Mucosa of descending colon (tissue), 3 donors: ENCODE measurements at regions not wholly inside any gene's neighbourhood (a gene's known extent, or its start where the extent isn't known, plus 50 kb on each side); places are given as distances from the start of the nearest gene placed in this dataset.
"Not testable (repeated sequence)": the region's sequence is repeated elsewhere in the genome, so short reads cannot be mapped to it uniquely, and the experiment has no call there.

Source experiments
- ATAC-seq: fragments of 200-7000 bp; cut with Tn5 transposase; one replicate; pipeline ENCODE4 v1.9.1; 2020; ENCODE audit warnings: mild to moderate bottlenecking, moderate library complexity
- DNase-seq, 3 donors: peaks; one replicate each; pipeline ENCODE4 v3.0.0-alpha.2; 2020
- H3K36me3 ChIP-seq: fragments of 200-600 bp; one replicate; pipeline ENCODE4 v1.8.0; 2021; ENCODE audit warnings: low read depth, mild to moderate bottlenecking
- H3K4me1 ChIP-seq: fragments of 200-600 bp; one replicate; pipeline ENCODE4 v1.8.0; 2021; ENCODE audit warnings: low read depth, mild to moderate bottlenecking
- H3K4me3 ChIP-seq: fragments of 200-600 bp; one replicate; pipeline ENCODE4 v1.8.0; 2021; ENCODE audit warnings: mild to moderate bottlenecking
- H3K9me3 ChIP-seq: fragments of 200-600 bp; one replicate; pipeline ENCODE4 v1.8.0; 2021; ENCODE audit warnings: mild to moderate bottlenecking
- intact Hi-C, 2 donors: fragments of 100-400 bp; cut with DNase I in 1 of 2; cut with micrococcal nuclease in 1 of 2; formaldehyde crosslinking; loops; one replicate each; pipeline versions ENCODE4 v1.11.0 to v1.11.1; 2022; cut with DNase I, micrococcal nuclease
- TF ChIP-seq, protein P1 (sequence below): fragments of 200-600 bp; IDR thresholded peaks from one replicate; pipeline ENCODE4 v1.8.0; 2022; ENCODE audit warnings: antibody characterized with exemption, mild to moderate bottlenecking
- donor health status: DM: no; HTN: no; CAD: no; lungs with moderate emphysema.
- donor health status: DM: no; HTN: no; CAD: no.
- donor health status: DM: no; HTN: yes; CAD: no.

DNA sequence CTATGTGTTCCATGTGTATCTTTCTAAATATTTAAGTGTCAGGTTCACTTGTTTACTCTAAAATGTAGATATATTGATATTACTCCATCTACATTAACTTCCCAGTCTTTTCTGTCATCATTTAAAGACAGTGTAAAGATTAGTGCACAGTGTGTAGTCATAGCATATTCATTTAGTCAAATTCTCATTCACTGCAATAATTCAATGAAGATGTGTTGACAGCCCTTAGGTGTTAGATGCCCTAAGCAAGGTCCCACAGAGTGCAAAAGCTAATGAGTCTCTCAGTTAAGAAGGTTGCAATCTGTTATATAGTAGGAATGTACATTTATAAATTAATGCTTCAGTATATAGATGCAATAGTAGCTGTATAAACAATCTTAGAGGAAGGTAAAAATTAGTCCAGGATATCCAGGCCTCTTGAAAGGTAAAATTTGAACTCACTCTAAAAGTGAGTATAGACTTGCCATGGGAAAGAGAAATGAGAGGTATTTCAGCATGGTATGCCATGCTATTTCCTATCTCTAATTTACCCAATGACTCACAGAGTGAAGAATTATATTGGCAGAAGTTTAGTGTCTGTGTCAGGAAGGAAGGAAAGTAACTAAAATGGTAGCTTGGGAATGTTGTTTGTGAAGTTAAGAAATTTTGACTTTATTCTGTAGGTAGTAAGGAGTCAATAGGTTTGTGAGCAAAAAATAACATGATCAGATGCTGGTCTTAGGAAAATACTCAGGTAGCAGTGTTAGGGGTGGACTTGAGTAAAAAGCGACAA lies 969.9 kb upstream of the CITED2 start:
- Histone ChIP-seq H3K4me1 (no peaks in the 10 kb centered on the region), H3K36me3 (no peaks in the 10 kb centered on the region), H3K9me3 (no peaks in the 10 kb centered on the region), H3K4me3 (no peak overlapping the region)
- intact Hi-C loops = no loop called here
- TF ChIP-seq, protein P1, sequence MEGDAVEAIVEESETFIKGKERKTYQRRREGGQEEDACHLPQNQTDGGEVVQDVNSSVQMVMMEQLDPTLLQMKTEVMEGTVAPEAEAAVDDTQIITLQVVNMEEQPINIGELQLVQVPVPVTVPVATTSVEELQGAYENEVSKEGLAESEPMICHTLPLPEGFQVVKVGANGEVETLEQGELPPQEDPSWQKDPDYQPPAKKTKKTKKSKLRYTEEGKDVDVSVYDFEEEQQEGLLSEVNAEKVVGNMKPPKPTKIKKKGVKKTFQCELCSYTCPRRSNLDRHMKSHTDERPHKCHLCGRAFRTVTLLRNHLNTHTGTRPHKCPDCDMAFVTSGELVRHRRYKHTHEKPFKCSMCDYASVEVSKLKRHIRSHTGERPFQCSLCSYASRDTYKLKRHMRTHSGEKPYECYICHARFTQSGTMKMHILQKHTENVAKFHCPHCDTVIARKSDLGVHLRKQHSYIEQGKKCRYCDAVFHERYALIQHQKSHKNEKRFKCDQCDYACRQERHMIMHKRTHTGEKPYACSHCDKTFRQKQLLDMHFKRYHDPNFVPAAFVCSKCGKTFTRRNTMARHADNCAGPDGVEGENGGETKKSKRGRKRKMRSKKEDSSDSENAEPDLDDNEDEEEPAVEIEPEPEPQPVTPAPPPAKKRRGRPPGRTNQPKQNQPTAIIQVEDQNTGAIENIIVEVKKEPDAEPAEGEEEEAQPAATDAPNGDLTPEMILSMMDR = no peak
- DNase-seq (no peak), ATAC-seq (no peak)

DNA sequence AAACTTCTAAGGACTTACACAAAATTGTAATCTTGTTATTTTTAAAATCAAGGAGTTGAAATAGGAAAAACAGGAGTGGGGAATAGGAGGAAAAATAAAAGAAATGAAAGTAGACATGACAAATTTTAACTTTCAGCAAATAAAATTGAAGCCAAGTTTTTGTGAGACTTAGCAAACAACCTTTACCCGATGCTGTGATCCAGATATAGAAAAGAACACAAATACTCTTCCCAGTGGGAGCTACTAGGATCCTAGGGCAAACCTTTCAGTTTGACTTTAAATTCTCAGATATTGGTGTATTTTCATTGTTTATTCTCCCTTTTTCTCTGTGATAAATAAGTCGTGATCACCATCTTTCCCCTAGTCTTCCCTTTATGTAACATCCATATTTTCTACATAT lies 968.7 kb upstream of the CITED2 start:
- no peak overlapping the region for H3K4me3 ChIP-seq
- DNase-seq (no peak), ATAC-seq (no peak)
- no peaks in the 10 kb centered on the region for H3K9me3 ChIP-seq
- intact Hi-C loops = no loop called here
- H3K36me3 ChIP-seq = no peaks in the 10 kb centered on the region
- no peaks in the 10 kb centered on the region for H3K4me1 ChIP-seq
- TF ChIP-seq, protein P1 = no peak

DNA sequence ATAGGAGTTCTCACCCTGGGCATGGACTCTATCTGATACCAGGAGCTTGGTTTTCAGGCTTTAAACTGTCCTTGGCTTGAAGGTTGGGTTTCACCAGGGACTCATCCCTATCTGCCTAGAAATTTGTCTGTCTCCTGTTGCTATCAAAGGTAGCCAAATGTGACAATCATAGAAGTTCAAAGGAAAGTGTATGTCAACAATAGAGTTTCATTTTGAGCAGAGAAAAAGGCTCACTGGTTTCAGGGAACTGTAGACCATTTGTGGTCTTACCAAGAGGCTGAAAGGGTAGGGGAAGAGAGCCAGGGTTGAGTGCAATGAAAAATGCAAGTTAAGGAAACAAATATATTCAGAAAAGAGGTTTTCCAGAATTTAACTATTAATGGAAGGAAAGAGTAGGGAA lies 966.8 kb upstream of the CITED2 start:
- TF ChIP-seq, protein P1 = no peak
- intact Hi-C loops = no loop called here
- DNase-seq (no peak), ATAC-seq (no peak)
- Histone ChIP-seq H3K36me3 (no peaks in the 10 kb centered on the region), H3K4me3 (no peak overlapping the region), H3K9me3 (no peaks in the 10 kb centered on the region), H3K4me1 (no peaks in the 10 kb centered on the region)

DNA sequence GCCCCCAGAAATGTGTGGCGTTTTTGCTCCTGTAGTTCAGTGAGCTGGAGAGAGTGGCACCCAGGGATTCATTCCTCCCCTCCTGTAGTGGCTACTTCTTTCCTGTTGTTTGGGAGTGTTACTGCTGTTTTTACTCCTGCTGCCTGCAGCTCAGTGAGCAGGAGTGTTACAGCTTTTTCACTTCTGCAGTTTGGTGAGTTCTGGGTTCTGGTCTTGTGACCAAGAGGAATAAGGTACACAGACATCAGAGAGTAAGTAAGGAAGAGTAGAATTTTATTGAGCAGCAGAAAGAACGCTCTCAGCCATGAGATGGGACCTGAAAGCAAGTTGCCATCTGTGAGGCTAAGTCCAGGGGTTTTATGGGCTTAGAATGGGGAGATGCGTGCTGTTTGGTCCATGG lies 966.3 kb upstream of the CITED2 start:
- H3K4me1 ChIP-seq = no peaks in the 10 kb centered on the region
- no peak for ATAC-seq
- H3K4me3 ChIP-seq = no peak overlapping the region
- intact Hi-C loops = no loop called here
- TF ChIP-seq, protein P1 = no peak
- no peaks in the 10 kb centered on the region for H3K9me3 ChIP-seq
- no peaks in the 10 kb centered on the region for H3K36me3 ChIP-seq
- DNase-seq = no peak

DNA sequence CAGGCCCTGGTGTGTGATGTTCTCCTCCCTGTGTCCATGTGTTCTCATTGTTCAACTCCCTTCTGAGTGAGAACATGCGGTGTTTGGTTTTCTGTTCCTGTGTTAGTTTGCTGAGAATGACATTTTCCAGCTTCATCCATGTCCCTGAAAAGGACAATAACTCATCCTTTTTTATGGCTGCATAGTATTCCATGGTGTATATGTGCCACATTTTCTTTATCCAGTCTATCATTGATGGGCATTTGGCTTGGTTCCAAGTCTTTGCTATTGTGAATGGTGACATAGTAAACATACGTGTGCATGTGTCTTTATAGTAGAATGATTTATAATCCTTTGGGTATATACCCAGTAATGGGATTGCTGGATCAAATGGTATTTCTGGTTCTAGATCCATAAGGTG lies 964.6 kb upstream of the CITED2 start:
- H3K36me3 ChIP-seq, ATAC-seq, H3K4me3 ChIP-seq, H3K9me3 ChIP-seq, DNase-seq, H3K4me1 ChIP-seq, intact Hi-C loops: not testable (repeated sequence)

DNA sequence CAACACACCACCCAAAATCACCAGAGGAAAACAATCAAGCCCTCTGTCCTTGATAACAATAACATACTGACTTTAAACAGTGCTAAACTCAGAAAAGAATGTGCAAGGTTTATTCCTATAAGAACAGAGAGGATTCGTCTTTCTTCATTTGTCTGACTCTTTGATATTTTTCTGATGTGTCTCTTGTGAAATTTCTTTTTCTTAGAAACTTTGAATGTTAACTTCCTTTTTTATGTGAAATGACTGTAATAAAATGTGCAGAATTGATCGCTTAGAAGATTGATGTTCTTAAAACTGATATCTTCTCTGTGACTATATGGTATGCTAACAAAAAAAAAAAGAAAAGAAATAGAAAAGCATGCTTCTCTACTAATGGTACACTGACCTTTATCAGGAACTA lies 947.4 kb upstream of the CITED2 start:
- no peaks in the 10 kb centered on the region for H3K4me1 ChIP-seq
- peaks cover 6% of the 10 kb centered on the region for H3K9me3 ChIP-seq
- no peak overlapping the region for H3K4me3 ChIP-seq
- TF ChIP-seq, protein P1 = no peak
- DNase-seq (no peak), ATAC-seq (no peak)
- no peaks in the 10 kb centered on the region for H3K36me3 ChIP-seq
- intact Hi-C loops = no loop called here
